Lower leg skin (tissue), 3 donors: ENCODE measurements at regions not wholly inside any gene's neighbourhood (a gene's known extent, or its start where the extent isn't known, plus 50 kb on each side); places are given as distances from the start of the nearest gene placed in this dataset.

ENCODE experiments used
- POLR2A ChIP-seq, 2 donors: fragments of 450-650 bp; IDR thresholded peaks; one replicate each; pipeline ENCODE4 v1.6.1; 2016 to 2017; ENCODE audit warnings: antibody characterized with exemption in 2 of 2, mild to moderate bottlenecking in 1 of 2, moderate library complexity in 1 of 2
- TF ChIP-seq, protein P1 (sequence below), 3 donors: fragments of 450-650 bp; IDR thresholded peaks; one replicate each; pipeline ENCODE4 v1.5.1; 2016; ENCODE audit warnings: antibody characterized with exemption in 3 of 3, mild to moderate bottlenecking in 3 of 3, moderate library complexity in 2 of 3

DNA sequence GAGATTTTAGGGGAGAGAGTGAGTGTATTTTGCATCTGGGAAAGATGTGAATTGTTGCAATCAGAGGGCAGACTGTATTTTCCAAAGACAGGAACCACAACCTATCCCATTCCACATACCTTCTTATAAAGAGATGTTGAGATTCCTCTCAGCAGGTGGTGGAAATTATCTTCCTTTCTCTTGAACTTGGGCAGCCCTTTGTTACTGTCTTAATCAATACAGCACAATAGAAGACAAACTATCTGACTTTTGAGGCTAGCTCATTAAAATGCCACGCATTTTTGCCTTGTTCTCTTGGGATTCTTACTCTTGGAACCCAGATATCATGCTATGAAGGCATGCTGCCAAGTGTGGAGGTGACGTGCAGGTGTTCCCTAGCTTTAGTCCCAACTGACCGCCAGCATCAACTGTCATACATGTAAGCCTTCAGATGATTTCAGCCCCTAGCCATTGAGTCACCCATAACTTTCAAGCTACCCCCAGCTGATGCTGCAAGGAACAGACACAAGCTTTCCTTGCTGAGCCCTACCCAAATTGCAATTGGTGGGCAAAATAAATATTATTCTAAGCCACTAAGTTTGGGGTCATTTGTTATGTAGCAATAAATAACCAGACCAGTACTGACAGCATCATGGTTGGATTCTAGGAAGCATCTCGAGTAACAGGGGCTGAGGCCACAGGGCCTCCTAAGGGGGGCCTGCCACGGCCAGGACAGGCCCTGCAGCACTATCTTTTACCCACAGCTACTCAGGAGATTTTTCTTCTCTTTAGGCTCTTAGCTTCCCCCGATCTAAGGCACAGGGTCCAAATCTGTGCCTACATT lies 63.0 kb downstream of the RPL27A start:
- TF ChIP-seq POLR2A (IDR thresholded peaks at IDR 0.05): no peak
- TF ChIP-seq, protein P1, sequence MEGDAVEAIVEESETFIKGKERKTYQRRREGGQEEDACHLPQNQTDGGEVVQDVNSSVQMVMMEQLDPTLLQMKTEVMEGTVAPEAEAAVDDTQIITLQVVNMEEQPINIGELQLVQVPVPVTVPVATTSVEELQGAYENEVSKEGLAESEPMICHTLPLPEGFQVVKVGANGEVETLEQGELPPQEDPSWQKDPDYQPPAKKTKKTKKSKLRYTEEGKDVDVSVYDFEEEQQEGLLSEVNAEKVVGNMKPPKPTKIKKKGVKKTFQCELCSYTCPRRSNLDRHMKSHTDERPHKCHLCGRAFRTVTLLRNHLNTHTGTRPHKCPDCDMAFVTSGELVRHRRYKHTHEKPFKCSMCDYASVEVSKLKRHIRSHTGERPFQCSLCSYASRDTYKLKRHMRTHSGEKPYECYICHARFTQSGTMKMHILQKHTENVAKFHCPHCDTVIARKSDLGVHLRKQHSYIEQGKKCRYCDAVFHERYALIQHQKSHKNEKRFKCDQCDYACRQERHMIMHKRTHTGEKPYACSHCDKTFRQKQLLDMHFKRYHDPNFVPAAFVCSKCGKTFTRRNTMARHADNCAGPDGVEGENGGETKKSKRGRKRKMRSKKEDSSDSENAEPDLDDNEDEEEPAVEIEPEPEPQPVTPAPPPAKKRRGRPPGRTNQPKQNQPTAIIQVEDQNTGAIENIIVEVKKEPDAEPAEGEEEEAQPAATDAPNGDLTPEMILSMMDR (IDR thresholded peaks at IDR 0.05): no peak
